ENCODE measurements at regions not wholly inside any gene's neighbourhood (a gene's known extent, or its start where the extent isn't known, plus 50 kb on each side); places are given as distances from the start of the nearest gene placed in this dataset.
"Not testable (repeated sequence)": the region's sequence is repeated elsewhere in the genome, so short reads cannot be mapped to it uniquely, and the experiment has no call there.

- Histone ChIP-seq H3K9me3 (no peaks in the 10 kb centered on the region), H3K36me3 (ENCODE audit: control insufficient read depth in 2 of 2, extremely low read depth in 1 of 2, insufficient read depth in 1 of 2, low read length in 1 of 2) (no peaks in the 10 kb centered on the region), H3K4me3 (ENCODE audit: control insufficient read depth in 1 of 2, extremely low read depth in 1 of 2, low read length in 1 of 2) (no peak overlapping the region), H3K4me1 (ENCODE audit: control insufficient read depth in 1 of 2, extremely low read depth in 1 of 2, insufficient read depth in 2 of 2, low read length in 2 of 2) (no peaks in the 10 kb centered on the region), H3K27me3 (replicated peaks in 1 of 2; ENCODE audit: control insufficient read depth in 2 of 2, extremely low read depth in 1 of 2, insufficient read depth in 2 of 2, low read length in 1 of 2) (peaks cover 0 to 3% of the 10 kb centered on the region in 2 experiments), H3K27ac (ENCODE audit: low read length) (no peak overlapping the region)
- peaks cover 4 to 5% of the 10 kb centered on the region in 2 donors for H3K27me3 Mint-ChIP-seq
- H3K4me1 Mint-ChIP-seq = no peaks in the 10 kb centered on the region
- peaks cover 0 to 3% (median 0%) of the 10 kb centered on the region in 3 donors for H3K9me3 Mint-ChIP-seq
- CTCF ChIA-PET = interaction anchor here in 1 of 2 donors (0.7 kb wide), 1 partner anchor 664 kb away, joined by 4 read pairs; no protein-coding TSS in a partner anchor
- H3K4me3 Mint-ChIP-seq = no peak overlapping the region
- 33% methylated on average over 9 of the region's 11 CpGs for WGBS (ENCODE audit: insufficient coverage)
- POLR2A ChIA-PET = interaction anchor here in 1 of 2 donors (0.6 kb wide), 1 partner anchor 47 kb away, joined by 3 read pairs; no protein-coding TSS in a partner anchor
- H3K27ac Mint-ChIP-seq = no peak overlapping the region
- H3K36me3 Mint-ChIP-seq = no peaks in the 10 kb centered on the region
- ATAC-seq (replicated peaks in 1 of 4) (no peak), DNase-seq (no peak)
These were observed 386.2 kb downstream of the IRS2 start for GRCh38 chr13:109400209-109400608.

GRCh38 chr13:109398071-109398470 lies 388.3 kb downstream of the IRS2 start:
- WGBS (ENCODE audit: insufficient coverage) = 81% methylated on average over 3 of the region's 5 CpGs
- H3K4me3 Mint-ChIP-seq; H3K4me3 ChIP-seq (ENCODE audit: control insufficient read depth in 1 of 2, extremely low read depth in 1 of 2, low read length in 1 of 2); H3K27me3 ChIP-seq (replicated peaks in 1 of 2; ENCODE audit: control insufficient read depth in 2 of 2, extremely low read depth in 1 of 2, insufficient read depth in 2 of 2, low read length in 1 of 2); H3K9me3 ChIP-seq; H3K27ac ChIP-seq (ENCODE audit: low read length); H3K4me1 ChIP-seq (ENCODE audit: control insufficient read depth in 1 of 2, extremely low read depth in 1 of 2, insufficient read depth in 2 of 2, low read length in 2 of 2); H3K36me3 ChIP-seq (ENCODE audit: control insufficient read depth in 2 of 2, extremely low read depth in 1 of 2, insufficient read depth in 1 of 2, low read length in 1 of 2); CTCF ChIA-PET; H3K9me3 Mint-ChIP-seq; H3K4me1 Mint-ChIP-seq; DNase-seq; H3K36me3 Mint-ChIP-seq; H3K27ac Mint-ChIP-seq; ATAC-seq (replicated peaks in 1 of 4); POLR2A ChIA-PET: not testable (repeated sequence)
- peaks cover 4 to 14% of the 10 kb centered on the region in 2 donors for H3K27me3 Mint-ChIP-seq

GRCh38 chr13:109397285-109397684 lies 389.1 kb downstream of the IRS2 start:
- Mint-ChIP-seq H3K9me3 (peaks cover 0 to 3% (median 0%) of the 10 kb centered on the region in 3 donors), H3K27me3 (peaks cover 4 to 14% of the 10 kb centered on the region in 2 donors), H3K4me3 (no peak overlapping the region), H3K36me3 (no peaks in the 10 kb centered on the region), H3K27ac (no peak overlapping the region), H3K4me1 (no peaks in the 10 kb centered on the region)
- Histone ChIP-seq H3K27me3 (replicated peaks in 1 of 2; ENCODE audit: control insufficient read depth in 2 of 2, extremely low read depth in 1 of 2, insufficient read depth in 2 of 2, low read length in 1 of 2) (peaks cover 0 to 3% of the 10 kb centered on the region in 2 experiments), H3K9me3 (no peaks in the 10 kb centered on the region), H3K4me1 (ENCODE audit: control insufficient read depth in 1 of 2, extremely low read depth in 1 of 2, insufficient read depth in 2 of 2, low read length in 2 of 2) (no peaks in the 10 kb centered on the region), H3K4me3 (ENCODE audit: control insufficient read depth in 1 of 2, extremely low read depth in 1 of 2, low read length in 1 of 2) (no peak overlapping the region), H3K27ac (ENCODE audit: low read length) (no peak overlapping the region), H3K36me3 (ENCODE audit: control insufficient read depth in 2 of 2, extremely low read depth in 1 of 2, insufficient read depth in 1 of 2, low read length in 1 of 2) (no peaks in the 10 kb centered on the region)
- ChIA-PET CTCF (no interaction called here), POLR2A (interaction anchor here in 1 of 2 donors (0.6 kb wide), 1 partner anchor 94 kb away, joined by 5 read pairs; no protein-coding TSS in a partner anchor)
- ATAC-seq (replicated peaks in 1 of 4) (no peak), DNase-seq (no peak)
- WGBS (ENCODE audit: insufficient coverage) = 100% methylated on average over 2 of the region's 3 CpGs

GRCh38 chr13:109396266-109396665 lies 390.1 kb downstream of the IRS2 start:
- Mint-ChIP-seq H3K27ac (no peak overlapping the region), H3K36me3 (no peaks in the 10 kb centered on the region), H3K4me1 (no peaks in the 10 kb centered on the region), H3K27me3 (peaks cover 4 to 18% of the 10 kb centered on the region in 2 donors), H3K4me3 (no peak overlapping the region), H3K9me3 (peaks cover 0 to 7% (median 0%) of the 10 kb centered on the region in 3 donors)
- no peak for ATAC-seq (replicated peaks in 1 of 4)
- Histone ChIP-seq H3K9me3 (no peaks in the 10 kb centered on the region), H3K27ac (ENCODE audit: low read length) (no peak overlapping the region), H3K4me1 (ENCODE audit: control insufficient read depth in 1 of 2, extremely low read depth in 1 of 2, insufficient read depth in 2 of 2, low read length in 2 of 2) (no peaks in the 10 kb centered on the region), H3K36me3 (ENCODE audit: control insufficient read depth in 2 of 2, extremely low read depth in 1 of 2, insufficient read depth in 1 of 2, low read length in 1 of 2) (no peaks in the 10 kb centered on the region), H3K4me3 (ENCODE audit: control insufficient read depth in 1 of 2, extremely low read depth in 1 of 2, low read length in 1 of 2) (no peak overlapping the region), H3K27me3 (replicated peaks in 1 of 2; ENCODE audit: control insufficient read depth in 2 of 2, extremely low read depth in 1 of 2, insufficient read depth in 2 of 2, low read length in 1 of 2) (peaks cover 0 to 3% of the 10 kb centered on the region in 2 experiments)
- no peak for DNase-seq
- ChIA-PET CTCF (no interaction called here), POLR2A (no interaction called here)
- 94% methylated on average over 8 of the region's 9 CpGs for WGBS (ENCODE audit: insufficient coverage)

GRCh38 chr13:109395014-109395413 lies 391.4 kb downstream of the IRS2 start:
- Histone ChIP-seq H3K36me3 (ENCODE audit: control insufficient read depth in 2 of 2, extremely low read depth in 1 of 2, insufficient read depth in 1 of 2, low read length in 1 of 2) (no peaks in the 10 kb centered on the region), H3K4me3 (ENCODE audit: control insufficient read depth in 1 of 2, extremely low read depth in 1 of 2, low read length in 1 of 2) (no peak overlapping the region), H3K9me3 (no peaks in the 10 kb centered on the region), H3K27ac (ENCODE audit: low read length) (no peak overlapping the region), H3K4me1 (ENCODE audit: control insufficient read depth in 1 of 2, extremely low read depth in 1 of 2, insufficient read depth in 2 of 2, low read length in 2 of 2) (no peaks in the 10 kb centered on the region), H3K27me3 (replicated peaks in 1 of 2; ENCODE audit: control insufficient read depth in 2 of 2, extremely low read depth in 1 of 2, insufficient read depth in 2 of 2, low read length in 1 of 2) (no peaks in the 10 kb centered on the region)
- ATAC-seq (replicated peaks in 1 of 4) (no peak), DNase-seq (no peak)
- Mint-ChIP-seq H3K4me3 (no peak overlapping the region), H3K4me1 (no peaks in the 10 kb centered on the region), H3K27me3 (peaks cover 3 to 18% of the 10 kb centered on the region in 2 donors), H3K36me3 (no peaks in the 10 kb centered on the region), H3K27ac (no peak overlapping the region), H3K9me3 (peaks cover 0 to 7% (median 0%) of the 10 kb centered on the region in 3 donors)
- POLR2A ChIA-PET = no interaction called here
- 94% methylated on average over 3 of the region's 5 CpGs for WGBS (ENCODE audit: insufficient coverage)
- CTCF ChIA-PET = no interaction called here

GRCh38 chr13:109394311-109394988 lies 391.9 kb downstream of the IRS2 start:
- Histone ChIP-seq H3K27ac (ENCODE audit: low read length) (no peak overlapping the region), H3K36me3 (ENCODE audit: control insufficient read depth in 2 of 2, extremely low read depth in 1 of 2, insufficient read depth in 1 of 2, low read length in 1 of 2) (no peaks in the 10 kb centered on the region), H3K4me1 (ENCODE audit: control insufficient read depth in 1 of 2, extremely low read depth in 1 of 2, insufficient read depth in 2 of 2, low read length in 2 of 2) (no peaks in the 10 kb centered on the region), H3K27me3 (replicated peaks in 1 of 2; ENCODE audit: control insufficient read depth in 2 of 2, extremely low read depth in 1 of 2, insufficient read depth in 2 of 2, low read length in 1 of 2) (no peaks in the 10 kb centered on the region), H3K9me3 (no peaks in the 10 kb centered on the region), H3K4me3 (ENCODE audit: control insufficient read depth in 1 of 2, extremely low read depth in 1 of 2, low read length in 1 of 2) (no peak overlapping the region)
- CTCF ChIA-PET = no interaction called here
- Mint-ChIP-seq H3K36me3 (no peaks in the 10 kb centered on the region), H3K9me3 (peaks cover 0 to 7% (median 0%) of the 10 kb centered on the region in 3 donors), H3K4me3 (no peak overlapping the region), H3K27ac (no peak overlapping the region), H3K27me3 (peaks cover 3 to 18% of the 10 kb centered on the region in 2 donors), H3K4me1 (no peaks in the 10 kb centered on the region)
- 77% methylated on average over 8 of the region's 8 CpGs for WGBS (ENCODE audit: insufficient coverage)
- no peak for DNase-seq
- POLR2A ChIA-PET = no interaction called here
- ATAC-seq (replicated peaks in 1 of 4) = no peak
